HEK293 (cell line): ENCODE measurements at regions not wholly inside any gene's neighbourhood (a gene's known extent, or its start where the extent isn't known, plus 50 kb on each side); places are given as distances from the start of the nearest gene placed in this dataset.

Experiments
- CTCF ChIA-PET: fragments of 350-600 bp; formaldehyde crosslinking; extraction: SDS; loops from one replicate; lab custom pipeline; 2021; ENCODE audit warnings: antibody characterized with exemption; lab: Yijun Ruan, JAX
- POLR2A ChIA-PET: fragments of 300-600 bp; formaldehyde crosslinking; extraction: SDS; loops from one replicate; lab custom pipeline; 2020; ENCODE audit warnings: antibody characterized with exemption, inconsistent platforms; lab: Yijun Ruan, JAX
- H3K27ac ChIP-seq: fragments of 200-500 bp; sonication (Bioruptor generic); 2 replicates; pipeline ENCODE4 v1.5.1; 2014; ENCODE audit warnings: low read depth, low read length, control low read depth, inconsistent platforms; ENCODE audit errors: extremely low read depth
- H3K36me3 ChIP-seq, 2 experiments: fragments of 200-500 bp in 1 of 2; sonication (Bioruptor generic) in 1 of 2; 1 replicate in 1 of 2; 2 replicates in 1 of 2; pipeline ENCODE4 v1.5.1; 2014 to 2017; ENCODE audit warnings: inconsistent platforms in 2 of 2, low read length in 2 of 2; ENCODE audit not compliant: control insufficient read depth in 2 of 2, insufficient read depth in 1 of 2
- H3K4me1 ChIP-seq: fragments of 200-500 bp; sonication (Bioruptor generic); 2 replicates; pipeline ENCODE4 v1.5.1; 2014; ENCODE audit warnings: mild to moderate bottlenecking, low read length, inconsistent platforms; ENCODE audit not compliant: control insufficient read depth, insufficient read depth
- H3K4me3 ChIP-seq: 2 replicates; pipeline ENCODE4 v1.5.1; 2011; ENCODE audit warnings: low read depth, mild to moderate bottlenecking, control low read depth, low read length, moderate library complexity
- H3K9me3 ChIP-seq: fragments of 200-500 bp; sonication (Bioruptor generic); 2 replicates; pipeline ENCODE4 v1.5.1; 2014; ENCODE audit warnings: low read depth, low read length, inconsistent platforms; ENCODE audit not compliant: control insufficient read depth, insufficient read depth
- BCL11A ChIP-seq: fragments of 450-650 bp; formaldehyde crosslinking; IDR thresholded peaks from 2 replicates; pipeline ENCODE4 v1.5.1; 2016; ENCODE audit warnings: low read depth, missing biosample characterization, missing genetic modification characterization
- EGR2 ChIP-seq: fragments of 450-650 bp; formaldehyde crosslinking; IDR thresholded peaks from 2 replicates; pipeline ENCODE4 v1.5.1; 2016; ENCODE audit warnings: low read depth, missing biosample characterization, missing genetic modification characterization
- KLF10 ChIP-seq: fragments of 450-650 bp; IDR thresholded peaks from 2 replicates; pipeline ENCODE4 v1.5.1; 2018; ENCODE audit warnings: missing biosample characterization, mild to moderate bottlenecking, missing genetic modification characterization
- PRDM1 ChIP-seq: fragments of 450-650 bp; formaldehyde crosslinking; IDR thresholded peaks from 2 replicates; pipeline ENCODE4; 2016; ENCODE audit warnings: missing biosample characterization, missing genetic modification characterization
- ZBTB48 ChIP-seq: fragments of 450-650 bp; formaldehyde crosslinking; IDR thresholded peaks from 2 replicates; pipeline ENCODE4 v1.5.1; 2016; ENCODE audit warnings: missing biosample characterization, missing genetic modification characterization
- ZFP3 ChIP-seq: fragments of 450-650 bp; formaldehyde crosslinking; IDR thresholded peaks from 2 replicates; pipeline ENCODE4 v1.5.1; 2016; ENCODE audit warnings: low read depth, missing biosample characterization, missing genetic modification characterization
- ZFP37 ChIP-seq: fragments of 450-650 bp; formaldehyde crosslinking; IDR thresholded peaks from 2 replicates; pipeline ENCODE4 v1.5.1; 2016; ENCODE audit warnings: missing biosample characterization, missing genetic modification characterization
- ZNF10 ChIP-seq: fragments of 450-650 bp; formaldehyde crosslinking; IDR thresholded peaks from 2 replicates; pipeline ENCODE4 v1.5.1; 2017; ENCODE audit warnings: missing biosample characterization, missing genetic modification characterization
- ZNF114 ChIP-seq: fragments of 450-650 bp; formaldehyde crosslinking; IDR thresholded peaks from 2 replicates; pipeline ENCODE4 v1.5.0; 2017; ENCODE audit warnings: missing biosample characterization, missing genetic modification characterization
- ZNF2 ChIP-seq: fragments of 450-650 bp; formaldehyde crosslinking; IDR thresholded peaks from 2 replicates; pipeline ENCODE4 v1.5.1; 2016; ENCODE audit warnings: missing biosample characterization, missing genetic modification characterization
- ZNF24 ChIP-seq: fragments of 450-650 bp; formaldehyde crosslinking; IDR thresholded peaks from 2 replicates; pipeline ENCODE4 v1.5.1; 2016; ENCODE audit warnings: missing biosample characterization, missing genetic modification characterization
- ZNF350 ChIP-seq: fragments of 450-650 bp; formaldehyde crosslinking; IDR thresholded peaks from 2 replicates; pipeline ENCODE4 v1.5.0; 2017; ENCODE audit warnings: missing biosample characterization, mild to moderate bottlenecking, missing genetic modification characterization
- ZNF354C ChIP-seq: fragments of 450-650 bp; formaldehyde crosslinking; IDR thresholded peaks from 2 replicates; pipeline ENCODE4 v1.5.1; 2016; ENCODE audit warnings: missing biosample characterization, missing genetic modification characterization, low read depth, borderline replicate concordance
- ZNF416 ChIP-seq: fragments of 450-650 bp; formaldehyde crosslinking; IDR thresholded peaks from 2 replicates; pipeline ENCODE4 v1.5.1; 2016; ENCODE audit warnings: missing biosample characterization, missing genetic modification characterization
- ZNF473 ChIP-seq: fragments of 450-650 bp; formaldehyde crosslinking; IDR thresholded peaks from 2 replicates; pipeline ENCODE4 v1.5.1; 2017; ENCODE audit warnings: missing biosample characterization, missing genetic modification characterization
- ZNF548 ChIP-seq: fragments of 450-650 bp; formaldehyde crosslinking; IDR thresholded peaks from 2 replicates; pipeline ENCODE4 v1.5.1; 2016; ENCODE audit warnings: missing biosample characterization, missing genetic modification characterization
- ZNF555 ChIP-seq: fragments of 450-650 bp; formaldehyde crosslinking; conservative IDR thresholded peaks from 2 replicates; pipeline ENCODE4 v1.5.1; 2017; ENCODE audit warnings: missing biosample characterization, mild to moderate bottlenecking, missing genetic modification characterization, inconsistent platforms
- ZNF571 ChIP-seq: fragments of 450-650 bp; formaldehyde crosslinking; IDR thresholded peaks from 2 replicates; pipeline ENCODE4 v1.5.0; 2017; ENCODE audit warnings: missing biosample characterization, missing genetic modification characterization
- ZNF585B ChIP-seq: fragments of 450-650 bp; formaldehyde crosslinking; IDR thresholded peaks from 2 replicates; pipeline ENCODE4 v1.5.1; 2016; ENCODE audit warnings: missing biosample characterization, missing genetic modification characterization
- ZSCAN16 ChIP-seq: fragments of 450-650 bp; formaldehyde crosslinking; IDR thresholded peaks from 2 replicates; pipeline ENCODE4 v1.5.1; 2016; ENCODE audit warnings: missing biosample characterization, missing genetic modification characterization
- TF ChIP-seq, protein P1 (sequence below): IDR thresholded peaks from 2 replicates; pipeline ENCODE4 v1.6.1; 2011; ENCODE audit warnings: mild to moderate bottlenecking, low read depth, low read length, borderline replicate concordance
- TF ChIP-seq, protein P2 (sequence below): fragments of 450-650 bp; formaldehyde crosslinking; IDR thresholded peaks from 2 replicates; pipeline ENCODE4 v1.5.1; 2016; ENCODE audit warnings: missing biosample characterization, missing genetic modification characterization
- TF ChIP-seq, protein P3 (sequence below): fragments of 450-650 bp; formaldehyde crosslinking; IDR thresholded peaks from 2 replicates; pipeline ENCODE4 v1.5.1; 2016; ENCODE audit warnings: missing biosample characterization, missing genetic modification characterization
- TF ChIP-seq, protein P4 (sequence below): sonication (generic); formaldehyde crosslinking; IDR thresholded peaks from 2 replicates; pipeline ENCODE4 v1.8.1; 2022; ENCODE audit warnings: mild to moderate bottlenecking, moderate library complexity, missing genetic modification reagents

DNA sequence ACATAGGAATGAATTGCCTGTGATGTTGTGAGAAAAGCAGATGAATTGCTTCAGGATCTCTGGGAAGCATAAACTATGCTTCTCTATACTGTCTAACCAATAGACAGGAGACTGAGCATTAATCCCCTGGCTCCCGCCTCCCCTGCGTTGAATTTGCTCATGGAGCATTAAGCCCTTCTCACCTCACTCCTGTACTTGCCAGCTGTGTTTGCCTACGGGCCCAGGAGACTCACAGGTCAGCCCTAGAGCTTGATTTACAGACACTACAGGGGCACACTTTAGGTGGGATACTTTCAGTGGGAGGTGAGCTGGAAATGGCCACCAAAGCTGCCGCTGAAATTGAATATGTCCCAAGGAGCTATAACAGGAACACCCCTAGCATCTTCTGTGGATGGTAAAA is 418.7 kb downstream of the CBLN4 start (continued):
- TF ChIP-seq, protein P1, sequence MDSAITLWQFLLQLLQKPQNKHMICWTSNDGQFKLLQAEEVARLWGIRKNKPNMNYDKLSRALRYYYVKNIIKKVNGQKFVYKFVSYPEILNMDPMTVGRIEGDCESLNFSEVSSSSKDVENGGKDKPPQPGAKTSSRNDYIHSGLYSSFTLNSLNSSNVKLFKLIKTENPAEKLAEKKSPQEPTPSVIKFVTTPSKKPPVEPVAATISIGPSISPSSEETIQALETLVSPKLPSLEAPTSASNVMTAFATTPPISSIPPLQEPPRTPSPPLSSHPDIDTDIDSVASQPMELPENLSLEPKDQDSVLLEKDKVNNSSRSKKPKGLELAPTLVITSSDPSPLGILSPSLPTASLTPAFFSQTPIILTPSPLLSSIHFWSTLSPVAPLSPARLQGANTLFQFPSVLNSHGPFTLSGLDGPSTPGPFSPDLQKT: no peak
- TF ChIP-seq ZNF555 (tag by site-specific recombination) (no peak), KLF10 (tag by site-specific recombination) (no peak), ZNF24 (tag by site-specific recombination) (no peak), ZNF473 (tag by site-specific recombination) (no peak)

DNA sequence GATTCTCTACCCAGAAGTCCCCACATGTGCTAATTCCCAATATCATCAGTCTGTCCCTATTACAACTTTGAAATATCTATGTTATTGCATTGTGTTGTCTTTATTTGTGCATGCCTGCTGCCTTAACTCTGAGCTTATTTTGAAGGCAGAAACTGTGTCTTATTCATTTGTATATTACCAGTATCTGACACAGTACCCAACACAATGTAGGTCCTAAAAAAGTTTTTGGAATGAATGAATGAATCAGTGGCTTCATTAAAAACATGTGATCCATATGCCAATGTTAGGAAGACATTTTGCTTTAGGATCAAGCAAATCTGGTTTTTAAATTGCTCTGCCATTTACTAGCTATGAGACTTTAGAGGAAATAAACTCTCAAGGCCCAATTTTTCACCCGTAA is 420.4 kb downstream of the CBLN4 start:
- ChIA-PET CTCF (no interaction called here), POLR2A (no interaction called here)
- no peaks in the 10 kb centered on the region for H3K4me1 ChIP-seq
- TF ChIP-seq ZNF416 (tag by site-specific recombination) (no peak), ZFP3 (tag by site-specific recombination) (no peak), ZBTB48 (no peak), ZNF354C (tag by site-specific recombination) (no peak), ZNF350 (tag by site-specific recombination) (no peak), ZNF571 (tag by site-specific recombination) (no peak)
- TF ChIP-seq, protein P2, sequence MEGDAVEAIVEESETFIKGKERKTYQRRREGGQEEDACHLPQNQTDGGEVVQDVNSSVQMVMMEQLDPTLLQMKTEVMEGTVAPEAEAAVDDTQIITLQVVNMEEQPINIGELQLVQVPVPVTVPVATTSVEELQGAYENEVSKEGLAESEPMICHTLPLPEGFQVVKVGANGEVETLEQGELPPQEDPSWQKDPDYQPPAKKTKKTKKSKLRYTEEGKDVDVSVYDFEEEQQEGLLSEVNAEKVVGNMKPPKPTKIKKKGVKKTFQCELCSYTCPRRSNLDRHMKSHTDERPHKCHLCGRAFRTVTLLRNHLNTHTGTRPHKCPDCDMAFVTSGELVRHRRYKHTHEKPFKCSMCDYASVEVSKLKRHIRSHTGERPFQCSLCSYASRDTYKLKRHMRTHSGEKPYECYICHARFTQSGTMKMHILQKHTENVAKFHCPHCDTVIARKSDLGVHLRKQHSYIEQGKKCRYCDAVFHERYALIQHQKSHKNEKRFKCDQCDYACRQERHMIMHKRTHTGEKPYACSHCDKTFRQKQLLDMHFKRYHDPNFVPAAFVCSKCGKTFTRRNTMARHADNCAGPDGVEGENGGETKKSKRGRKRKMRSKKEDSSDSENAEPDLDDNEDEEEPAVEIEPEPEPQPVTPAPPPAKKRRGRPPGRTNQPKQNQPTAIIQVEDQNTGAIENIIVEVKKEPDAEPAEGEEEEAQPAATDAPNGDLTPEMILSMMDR (tag by site-specific recombination): no peak
- H3K4me3 ChIP-seq: no peak overlapping the region
- no peak overlapping the region for H3K27ac ChIP-seq
- H3K9me3 ChIP-seq: no peaks in the 10 kb centered on the region
- no peaks in the 10 kb centered on the region for H3K36me3 ChIP-seq

DNA sequence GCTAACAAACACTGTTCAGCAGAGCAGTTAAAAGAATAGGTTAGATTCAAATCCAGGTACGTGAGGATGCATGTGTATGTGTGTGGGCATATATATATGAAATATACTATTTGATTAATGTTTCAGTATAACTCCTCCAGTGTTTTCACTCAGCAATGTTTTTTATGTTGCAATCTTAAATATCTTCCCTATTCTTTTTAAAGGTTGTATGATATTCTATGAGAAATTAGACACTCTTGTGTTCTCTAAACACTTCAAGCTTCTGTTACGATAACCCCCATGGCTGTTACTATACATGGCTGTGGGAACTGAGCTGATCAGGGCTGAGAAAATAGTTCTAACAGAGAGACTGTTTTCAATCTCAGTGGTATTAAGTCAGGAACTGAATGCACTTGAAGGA is 421.0 kb downstream of the CBLN4 start:
- H3K36me3 ChIP-seq: no peaks in the 10 kb centered on the region
- TF ChIP-seq ZNF2: no peak
- TF ChIP-seq ZFP37 (tag by site-specific recombination): no peak
- TF ChIP-seq BCL11A (tag by site-specific recombination): no peak
- TF ChIP-seq, protein P3, sequence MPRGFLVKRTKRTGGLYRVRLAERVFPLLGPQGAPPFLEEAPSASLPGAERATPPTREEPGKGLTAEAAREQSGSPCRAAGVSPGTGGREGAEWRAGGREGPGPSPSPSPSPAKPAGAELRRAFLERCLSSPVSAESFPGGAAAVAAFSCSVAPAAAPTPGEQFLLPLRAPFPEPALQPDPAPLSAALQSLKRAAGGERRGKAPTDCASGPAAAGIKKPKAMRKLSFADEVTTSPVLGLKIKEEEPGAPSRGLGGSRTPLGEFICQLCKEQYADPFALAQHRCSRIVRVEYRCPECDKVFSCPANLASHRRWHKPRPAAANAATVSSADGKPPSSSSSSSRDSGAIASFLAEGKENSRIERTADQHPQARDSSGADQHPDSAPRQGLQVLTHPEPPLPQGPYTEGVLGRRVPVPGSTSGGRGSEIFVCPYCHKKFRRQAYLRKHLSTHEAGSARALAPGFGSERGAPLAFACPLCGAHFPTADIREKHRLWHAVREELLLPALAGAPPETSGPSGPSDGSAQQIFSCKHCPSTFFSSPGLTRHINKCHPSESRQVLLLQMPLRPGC (tag by site-specific recombination): no peak
- TF ChIP-seq ZNF114: no peak
- TF ChIP-seq PRDM1 (tag by site-specific recombination): no peak
- TF ChIP-seq EGR2: no peak
- TF ChIP-seq KLF10 (tag by site-specific recombination): no peak
- TF ChIP-seq ZNF548 (tag by site-specific recombination): no peak
- TF ChIP-seq, protein P4, sequence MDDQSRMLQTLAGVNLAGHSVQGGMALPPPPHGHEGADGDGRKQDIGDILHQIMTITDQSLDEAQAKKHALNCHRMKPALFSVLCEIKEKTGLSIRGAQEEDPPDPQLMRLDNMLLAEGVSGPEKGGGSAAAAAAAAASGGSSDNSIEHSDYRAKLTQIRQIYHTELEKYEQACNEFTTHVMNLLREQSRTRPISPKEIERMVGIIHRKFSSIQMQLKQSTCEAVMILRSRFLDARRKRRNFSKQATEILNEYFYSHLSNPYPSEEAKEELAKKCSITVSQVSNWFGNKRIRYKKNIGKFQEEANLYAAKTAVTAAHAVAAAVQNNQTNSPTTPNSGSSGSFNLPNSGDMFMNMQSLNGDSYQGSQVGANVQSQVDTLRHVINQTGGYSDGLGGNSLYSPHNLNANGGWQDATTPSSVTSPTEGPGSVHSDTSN (CRISPR knock-in tag): no peak
- no peak for TF ChIP-seq ZNF585B (tag by site-specific recombination)
- no peak for TF ChIP-seq ZNF10 (tag by site-specific recombination)
- TF ChIP-seq ZSCAN16: no peak
- H3K9me3 ChIP-seq: no peaks in the 10 kb centered on the region
- no peak overlapping the region for H3K4me3 ChIP-seq
- CTCF ChIA-PET: no interaction called here
- POLR2A ChIA-PET: no interaction called here
- H3K4me1 ChIP-seq: no peaks in the 10 kb centered on the region
- H3K27ac ChIP-seq: no peak overlapping the region
